RWPE1 (cell line): ENCODE measurements at regions not wholly inside any gene's neighbourhood (a gene's known extent, or its start where the extent isn't known, plus 50 kb on each side); places are given as distances from the start of the nearest gene placed in this dataset.

Experiments
- CTCF ChIA-PET: fragments of 350-600 bp; sonication (Branson Sonifier 250); formaldehyde crosslinking; extraction: SDS; loops from one replicate; lab custom pipeline; 2021; lab: Yijun Ruan, JAX
- POLR2A ChIA-PET: fragments of 400-600 bp; formaldehyde crosslinking; extraction: SDS; loops from one replicate; lab custom pipeline; 2020; ENCODE audit warnings: antibody characterized with exemption; ENCODE audit not compliant: low non-redundant PET; lab: Yijun Ruan, JAX
- DNase-seq: peaks from one replicate; pipeline ENCODE4 v3.0.0; 2012; ENCODE audit warnings: low spot score
- H3K27ac ChIP-seq: fragments of 450-650 bp; 2 replicates; pipeline ENCODE4 v1.5.1; 2017
- TF ChIP-seq, protein P1 (sequence below): fragments of 450-650 bp; conservative IDR thresholded peaks from 2 replicates; pipeline ENCODE4 v1.5.1; 2017; ENCODE audit warnings: low read depth, mild to moderate bottlenecking

GRCh38 chr9:99432075-99432474, 210.0 kb downstream of the SEC61B start:
- TF ChIP-seq, protein P1, sequence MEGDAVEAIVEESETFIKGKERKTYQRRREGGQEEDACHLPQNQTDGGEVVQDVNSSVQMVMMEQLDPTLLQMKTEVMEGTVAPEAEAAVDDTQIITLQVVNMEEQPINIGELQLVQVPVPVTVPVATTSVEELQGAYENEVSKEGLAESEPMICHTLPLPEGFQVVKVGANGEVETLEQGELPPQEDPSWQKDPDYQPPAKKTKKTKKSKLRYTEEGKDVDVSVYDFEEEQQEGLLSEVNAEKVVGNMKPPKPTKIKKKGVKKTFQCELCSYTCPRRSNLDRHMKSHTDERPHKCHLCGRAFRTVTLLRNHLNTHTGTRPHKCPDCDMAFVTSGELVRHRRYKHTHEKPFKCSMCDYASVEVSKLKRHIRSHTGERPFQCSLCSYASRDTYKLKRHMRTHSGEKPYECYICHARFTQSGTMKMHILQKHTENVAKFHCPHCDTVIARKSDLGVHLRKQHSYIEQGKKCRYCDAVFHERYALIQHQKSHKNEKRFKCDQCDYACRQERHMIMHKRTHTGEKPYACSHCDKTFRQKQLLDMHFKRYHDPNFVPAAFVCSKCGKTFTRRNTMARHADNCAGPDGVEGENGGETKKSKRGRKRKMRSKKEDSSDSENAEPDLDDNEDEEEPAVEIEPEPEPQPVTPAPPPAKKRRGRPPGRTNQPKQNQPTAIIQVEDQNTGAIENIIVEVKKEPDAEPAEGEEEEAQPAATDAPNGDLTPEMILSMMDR, result no peak
- no peak overlapping the region for H3K27ac ChIP-seq
- POLR2A ChIA-PET, result no interaction called here
- CTCF ChIA-PET, result interaction anchor here (1.3 kb wide), 1 partner anchor 12 kb away, joined by 3 read pairs; no protein-coding TSS in a partner anchor
- no peak for DNase-seq

DNA sequence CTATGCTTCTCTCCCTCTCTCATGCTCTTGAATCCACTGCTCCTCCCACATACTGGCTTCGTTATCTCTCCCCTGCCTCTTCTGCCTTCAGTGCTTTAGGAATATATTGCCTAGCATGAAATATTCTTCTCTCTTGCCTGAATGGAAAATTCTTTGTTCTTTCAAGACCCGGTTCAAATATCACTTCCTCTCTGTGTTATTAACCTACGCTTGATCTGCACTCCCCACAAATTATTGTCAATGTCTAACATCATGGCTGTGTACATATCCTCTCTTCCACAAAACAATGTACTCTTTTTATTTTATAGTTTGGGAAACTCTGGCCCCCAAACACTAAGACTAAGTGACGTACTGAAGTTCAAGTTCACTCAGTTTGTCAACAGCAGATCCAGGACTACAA, 211.0 kb downstream of the SEC61B start:
- no peak for DNase-seq
- peak overlapping the region; percentile 63 for H3K27ac ChIP-seq
- ChIA-PET POLR2A (no interaction called here), CTCF (interaction anchor here (0.5 to 1.2 kb wide), 2 partner anchors 77 to 610 kb away, joined by 3 read pairs; no protein-coding TSS in a partner anchor)
- TF ChIP-seq, protein P1, result no peak

DNA sequence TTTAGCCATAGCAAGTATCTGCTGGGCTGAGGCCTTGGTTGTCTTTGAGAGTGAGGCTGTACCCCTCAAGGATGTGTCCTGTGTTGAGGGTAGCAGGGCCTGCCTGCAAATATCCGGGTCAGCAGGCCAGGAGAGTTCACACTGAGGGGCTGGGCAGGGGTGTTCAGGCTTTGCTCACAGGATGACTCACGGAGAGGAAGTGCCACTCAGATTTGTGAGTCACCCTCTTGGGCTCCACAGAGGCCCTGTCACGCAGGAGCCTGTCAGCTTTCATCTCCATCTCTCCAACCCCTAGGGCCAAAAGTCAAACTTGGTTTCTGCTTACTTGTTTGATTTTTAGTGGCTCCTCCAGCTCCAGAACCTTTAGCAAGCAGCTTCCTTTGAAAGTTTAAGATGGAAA, 211.5 kb downstream of the SEC61B start:
- ChIA-PET POLR2A (no interaction called here), CTCF (interaction anchor here (0.5 to 1.2 kb wide), 2 partner anchors 77 to 610 kb away, joined by 3 read pairs; no protein-coding TSS in a partner anchor)
- H3K27ac ChIP-seq, result peak overlapping the region; percentile 63
- TF ChIP-seq, protein P1, result no peak
- peak; percentile 95 for DNase-seq

GRCh38 chr9:99436616-99437015, 214.5 kb downstream of the SEC61B start:
- DNase-seq, result no peak
- ChIA-PET POLR2A (no interaction called here), CTCF (no interaction called here)

DNA sequence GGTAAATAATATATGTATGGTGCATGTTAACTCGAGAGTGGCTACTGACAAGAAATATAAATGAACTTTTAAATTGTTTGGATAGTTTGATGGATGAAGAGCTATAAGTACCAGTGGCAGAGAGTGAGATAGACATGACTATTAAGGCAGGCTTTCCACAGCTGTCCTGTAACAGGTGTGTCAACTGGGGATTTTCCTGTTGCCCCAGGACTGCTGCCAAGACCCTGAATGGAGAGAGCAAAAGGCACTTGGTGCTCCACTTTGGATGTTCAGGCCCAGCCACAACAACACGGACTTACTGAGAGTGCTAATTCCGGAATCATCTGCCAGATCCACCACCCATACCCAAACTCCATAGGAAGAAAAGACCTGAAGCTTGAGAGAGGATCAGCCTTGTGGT, 215.1 kb downstream of the SEC61B start:
- TF ChIP-seq, protein P1, result no peak
- no peak for DNase-seq
- no peak overlapping the region for H3K27ac ChIP-seq
- ChIA-PET CTCF (interaction anchor here (0.6 to 0.7 kb wide), 2 partner anchors 187 to 1957 kb away, joined by 3 to 5 read pairs; no protein-coding TSS in a partner anchor), POLR2A (no interaction called here)

More at GRCh38 chr9:99436616-99437015, 214.5 kb downstream of the SEC61B start:
- TF ChIP-seq, protein P1, result no peak
- H3K27ac ChIP-seq, result no peak overlapping the region

- ChIA-PET POLR2A (no interaction called here), CTCF (no interaction called here)
- TF ChIP-seq, protein P1, result no peak
- no peak overlapping the region for H3K27ac ChIP-seq
- no peak for DNase-seq
Observed at GRCh38 chr9:99438596-99438995, 216.5 kb downstream of the SEC61B start.
